GM13976 (cell line): ENCODE measurements at regions not wholly inside any gene's neighbourhood (a gene's known extent, or its start where the extent isn't known, plus 50 kb on each side); places are given as distances from the start of the nearest gene placed in this dataset.

Experiments
- DNase-seq: peaks from one replicate; pipeline ENCODE4 v3.0.0; 2012; ENCODE audit warnings: low spot score
- CTCF ChIP-seq: IDR thresholded peaks from 2 replicates; pipeline ENCODE4 v1.5.1; 2012; ENCODE audit warnings: borderline replicate concordance, mild to moderate bottlenecking; ENCODE audit not compliant: insufficient read depth; ENCODE audit errors: extremely low read depth, missing control alignments, control extremely low read depth
- in situ Hi-C: fragments of 300-500 bp; cut with MboI; formaldehyde crosslinking; loops from one replicate; pipeline ENCODE4 v1.12.0; 2022; ENCODE audit warnings: low sequenced_read_pairs, mixed read lengths, inconsistent platforms; ENCODE audit not compliant: unreplicated experiment

- no peak for TF ChIP-seq CTCF
- DNase-seq: no peak
- in situ Hi-C loops: no loop called here
Measured at GRCh38 chr4:41373221-41373620, 116.5 kb downstream of the UCHL1 start.

GRCh38 chr4:41374490-41374889 is 117.8 kb downstream of the UCHL1 start:
- in situ Hi-C loops: no loop called here
- no peak for TF ChIP-seq CTCF
- no peak for DNase-seq

- in situ Hi-C loops: no loop called here
- no peak for DNase-seq
- TF ChIP-seq CTCF: no peak
Measured at GRCh38 chr4:41375561-41375960, 118.8 kb downstream of the UCHL1 start.

- DNase-seq: no peak
- in situ Hi-C loops: no loop called here
- no peak for TF ChIP-seq CTCF
Measured at GRCh38 chr4:41377196-41377595, 120.5 kb downstream of the UCHL1 start.

GRCh38 chr4:41379230-41379629 is 122.5 kb downstream of the UCHL1 start:
- in situ Hi-C loops: no loop called here
- TF ChIP-seq CTCF: no peak
- no peak for DNase-seq

- TF ChIP-seq CTCF: no peak
- no peak for DNase-seq
- in situ Hi-C loops: no loop called here
Measured at GRCh38 chr4:41380511-41381157, 123.9 kb downstream of the UCHL1 start.
